Psoas muscle (tissue), 7 donors: ENCODE measurements at regions not wholly inside any gene's neighbourhood (a gene's known extent, or its start where the extent isn't known, plus 50 kb on each side); places are given as distances from the start of the nearest gene placed in this dataset.

Experiments
- ATAC-seq, 4 donors: fragments of 200-7000 bp; cut with Tn5 transposase; one replicate each; pipeline ENCODE4 v1.9.1; 2020; ENCODE audit warnings: moderate library complexity in 3 of 4, mild to moderate bottlenecking in 2 of 4
- DNase-seq, 2 donors: peaks; one replicate each; pipeline ENCODE4 v3.0.0-alpha.2; 2020
- H3K27ac ChIP-seq: fragments of 200-600 bp; one replicate; pipeline ENCODE4 v1.8.0; 2022
- H3K27me3 ChIP-seq, 3 donors: fragments of 200-600 bp in 1 of 3; one replicate each; pipeline versions ENCODE4 v1.6.1 to v1.8.0; 2013 to 2022; ENCODE audit warnings: low read length in 2 of 3, mild to moderate bottlenecking in 2 of 3, moderate library complexity in 1 of 3; ENCODE audit not compliant: insufficient read depth in 3 of 3
- H3K36me3 ChIP-seq, 2 donors: fragments of 200-600 bp in 1 of 2; one replicate each; pipeline versions ENCODE4 v1.6.1 to v1.8.0; 2013 to 2022; ENCODE audit warnings: low read depth in 1 of 2, mild to moderate bottlenecking in 1 of 2, moderate library complexity in 1 of 2; ENCODE audit not compliant: insufficient read depth in 1 of 2
- H3K4me1 ChIP-seq: fragments of 200-600 bp; one replicate; pipeline ENCODE4 v1.8.0; 2022
- H3K4me3 ChIP-seq: fragments of 200-600 bp; one replicate; pipeline ENCODE4 v1.8.0; 2022; ENCODE audit warnings: mild to moderate bottlenecking
- H3K9me3 ChIP-seq: fragments of 200-600 bp; one replicate; pipeline ENCODE4 v1.8.0; 2022
- WGBS, 3 donors: extraction: QIAGEN DNeasy Blood & Tissue Kit; methylation state at CpG; one replicate each; pipeline versions ENCODE4 v1.1.6 to v1.1.7; 2013; 5-methylcytosine and 5-hydroxymethylcytosine counted together
- intact Hi-C, 2 donors: fragments of 100-400 bp; cut with DNase I; formaldehyde crosslinking; loops; one replicate each; pipeline versions ENCODE4 v1.11.0 to v1.14.2; 2022
- TF ChIP-seq, protein P1 (sequence below): fragments of 200-600 bp; IDR thresholded peaks from one replicate; pipeline ENCODE4 v1.8.0; 2022; ENCODE audit warnings: antibody characterized with exemption
- donor health status: healthy with polysubstance abuse.
- donor health status: DM: no; HTN: no; CAD: no; lungs with moderate emphysema.
- donor health status: Bipolar disorder and iron deficiency.
- donor health status: healthy.
- donor health status: DM: yes; HTN: yes; CAD: no.
- donor health status: DM: no; HTN: no; CAD: no.
- donor health status: DM: yes; HTN: yes; CAD: no.

DNA sequence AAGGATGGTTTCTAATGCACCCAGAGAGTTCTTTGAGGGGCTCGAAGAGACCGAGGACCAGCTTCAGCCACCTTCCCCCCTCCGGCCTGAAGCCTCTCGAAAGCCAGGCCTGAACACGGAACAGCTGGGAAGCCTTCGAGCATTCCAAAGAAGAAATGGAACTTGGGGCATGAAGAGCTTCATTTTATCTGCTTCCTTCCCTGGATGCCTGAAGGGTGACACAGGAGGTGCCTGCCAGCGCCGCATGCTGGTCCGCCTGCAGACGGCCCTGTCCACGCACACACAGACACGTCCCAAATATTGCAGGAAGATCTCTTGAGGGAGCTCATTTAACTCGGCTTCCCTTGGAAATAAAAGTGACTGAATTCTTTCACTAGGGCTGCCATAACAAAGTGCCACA is 73.7 kb downstream of the TOMM20 start:
- Histone ChIP-seq H3K4me3 (no peak overlapping the region), H3K4me1 (peaks cover under 1% of the 10 kb centered on the region), H3K9me3 (no peaks in the 10 kb centered on the region), H3K36me3 (no peaks in the 10 kb centered on the region), H3K27me3 (no peaks in the 10 kb centered on the region), H3K27ac (peak overlapping the region; percentile 9)
- DNase-seq (no peak), ATAC-seq (peak in 2 of 4 donors; percentile 43 to 70)
- intact Hi-C loops, result loop anchor here in 1 of 2 donors (5.0 kb wide), 1 partner anchor 48 kb away; no protein-coding TSS in a partner anchor
- 59 to 73% (median 61%) methylated on average over 13 of the region's 13 CpGs for WGBS, 3 donors
- TF ChIP-seq, protein P1, sequence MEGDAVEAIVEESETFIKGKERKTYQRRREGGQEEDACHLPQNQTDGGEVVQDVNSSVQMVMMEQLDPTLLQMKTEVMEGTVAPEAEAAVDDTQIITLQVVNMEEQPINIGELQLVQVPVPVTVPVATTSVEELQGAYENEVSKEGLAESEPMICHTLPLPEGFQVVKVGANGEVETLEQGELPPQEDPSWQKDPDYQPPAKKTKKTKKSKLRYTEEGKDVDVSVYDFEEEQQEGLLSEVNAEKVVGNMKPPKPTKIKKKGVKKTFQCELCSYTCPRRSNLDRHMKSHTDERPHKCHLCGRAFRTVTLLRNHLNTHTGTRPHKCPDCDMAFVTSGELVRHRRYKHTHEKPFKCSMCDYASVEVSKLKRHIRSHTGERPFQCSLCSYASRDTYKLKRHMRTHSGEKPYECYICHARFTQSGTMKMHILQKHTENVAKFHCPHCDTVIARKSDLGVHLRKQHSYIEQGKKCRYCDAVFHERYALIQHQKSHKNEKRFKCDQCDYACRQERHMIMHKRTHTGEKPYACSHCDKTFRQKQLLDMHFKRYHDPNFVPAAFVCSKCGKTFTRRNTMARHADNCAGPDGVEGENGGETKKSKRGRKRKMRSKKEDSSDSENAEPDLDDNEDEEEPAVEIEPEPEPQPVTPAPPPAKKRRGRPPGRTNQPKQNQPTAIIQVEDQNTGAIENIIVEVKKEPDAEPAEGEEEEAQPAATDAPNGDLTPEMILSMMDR, result no peak

DNA sequence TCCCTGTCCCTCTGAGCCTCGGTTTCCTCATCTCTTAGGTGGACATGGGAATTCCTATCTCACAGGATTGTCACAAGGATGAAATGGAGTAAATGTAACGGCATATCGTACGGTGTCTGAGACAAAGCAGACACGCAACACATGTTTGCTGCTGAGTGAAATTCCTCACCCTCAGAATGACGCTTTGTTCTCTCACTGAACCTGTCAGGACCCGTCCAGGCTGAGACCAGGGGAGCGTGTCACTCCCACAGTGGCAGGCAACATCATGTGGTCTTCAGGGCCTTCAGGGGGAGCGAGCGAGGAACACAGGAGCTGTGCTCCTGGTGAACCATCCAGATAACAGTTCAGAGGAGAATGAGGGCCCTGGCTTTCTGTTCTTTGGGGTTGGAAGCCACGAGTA is 74.2 kb downstream of the TOMM20 start:
- WGBS, 3 donors, result 86 to 88% (median 88%) methylated on average over 11 of the region's 11 CpGs

DNA sequence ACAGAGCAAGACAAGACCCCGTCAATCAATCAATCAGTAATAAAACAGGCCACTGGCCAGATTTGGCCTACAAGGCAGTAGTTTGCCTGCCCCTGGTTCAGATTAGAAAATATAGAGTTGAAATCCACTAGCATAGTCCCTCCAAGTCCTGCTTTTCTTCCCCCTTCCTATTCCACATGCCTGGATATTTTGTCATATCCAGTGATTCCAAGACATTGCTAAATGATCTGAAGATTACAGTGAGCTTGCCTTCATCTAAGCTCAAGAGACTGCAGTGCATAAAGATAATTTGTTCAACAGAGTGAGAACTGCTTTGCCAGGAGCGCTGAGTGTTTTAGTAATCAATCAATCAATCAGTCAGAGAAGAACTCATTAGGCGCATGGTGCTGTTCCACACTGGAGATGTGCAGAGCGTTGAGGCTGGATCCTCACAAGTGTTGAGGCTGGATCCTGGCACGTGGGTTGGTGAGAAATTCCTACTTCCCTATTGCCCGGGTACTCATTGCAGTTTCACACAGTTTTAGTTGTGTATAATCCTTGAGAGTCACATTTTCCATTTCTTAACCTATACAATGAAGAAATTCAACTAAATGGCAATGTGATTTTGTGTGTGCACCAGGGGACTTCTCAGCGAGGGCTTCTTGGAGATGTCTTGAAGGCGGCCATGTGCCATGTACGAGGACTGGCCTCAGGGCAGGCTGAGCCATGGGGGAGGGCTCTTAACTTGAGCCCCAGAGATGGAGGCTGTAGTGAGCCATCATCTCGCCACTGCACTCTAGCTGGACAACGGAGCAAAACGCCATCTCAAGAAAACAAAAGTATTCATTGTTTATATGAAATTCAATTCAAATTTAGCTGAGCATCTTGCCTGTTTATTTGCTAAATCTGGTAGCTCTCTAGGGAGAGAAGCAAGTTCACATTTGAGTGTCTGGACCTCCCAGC is 76.3 kb downstream of the TOMM20 start:
- 82 to 85% (median 83%) methylated on average over 12 of the region's 12 CpGs for WGBS, 3 donors
- H3K27me3 ChIP-seq, result no peaks in the 10 kb centered on the region
- H3K4me3 ChIP-seq, result no peak overlapping the region
- DNase-seq (no peak), ATAC-seq (no peak)
- TF ChIP-seq, protein P1, result no peak
- no peaks in the 10 kb centered on the region for H3K36me3 ChIP-seq
- no peaks in the 10 kb centered on the region for H3K9me3 ChIP-seq
- intact Hi-C loops, result no loop called here
- H3K27ac ChIP-seq, result no peak overlapping the region
- peaks cover 23% of the 10 kb centered on the region for H3K4me1 ChIP-seq

More for the DNA sequence above, 74.2 kb downstream of the TOMM20 start:
- H3K36me3 ChIP-seq, result no peaks in the 10 kb centered on the region
- no peak overlapping the region for H3K4me3 ChIP-seq
- DNase-seq (no peak), ATAC-seq (no peak)
- no peaks in the 10 kb centered on the region for H3K9me3 ChIP-seq
- peaks cover 5% of the 10 kb centered on the region for H3K4me1 ChIP-seq
- intact Hi-C loops, result no loop called here
- peak overlapping the region; percentile 9 for H3K27ac ChIP-seq
- no peaks in the 10 kb centered on the region for H3K27me3 ChIP-seq
- TF ChIP-seq, protein P1, result no peak

DNA sequence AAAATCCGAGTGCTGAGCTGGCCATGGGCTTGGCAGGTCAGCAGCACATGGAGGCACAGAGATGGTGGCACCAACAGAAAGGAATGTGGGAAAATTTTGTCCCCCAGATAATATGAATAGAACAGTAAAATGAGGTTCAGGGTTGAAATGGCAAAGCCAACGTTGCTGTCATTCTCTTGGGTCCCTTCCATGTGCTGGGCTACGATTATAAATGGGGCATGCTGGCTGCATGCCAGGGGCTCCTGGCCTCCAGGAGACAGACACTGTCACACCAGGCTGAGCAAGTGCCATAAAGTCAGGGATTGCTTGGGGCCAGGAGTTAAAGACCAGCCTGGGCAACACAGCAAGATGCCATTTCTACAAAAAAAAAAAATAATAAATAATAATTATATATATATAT is 77.1 kb downstream of the TOMM20 start:
- Histone ChIP-seq H3K27ac (no peak overlapping the region), H3K4me1 (peaks cover 24% of the 10 kb centered on the region)
- ATAC-seq, result no peak

More for the DNA sequence above, 77.1 kb downstream of the TOMM20 start:
- 22 to 31% (median 24%) methylated on average over 3 of the region's 3 CpGs for WGBS, 3 donors
- no peak for DNase-seq
- intact Hi-C loops, result no loop called here
- no peak overlapping the region for H3K4me3 ChIP-seq
- TF ChIP-seq, protein P1, result no peak
- no peaks in the 10 kb centered on the region for H3K36me3 ChIP-seq
- H3K27me3 ChIP-seq, result no peaks in the 10 kb centered on the region
- H3K9me3 ChIP-seq, result no peaks in the 10 kb centered on the region
